ENCODE measurements at regions not wholly inside any gene's neighbourhood (a gene's known extent, or its start where the extent isn't known, plus 50 kb on each side); places are given as distances from the start of the nearest gene placed in this dataset.

DNA sequence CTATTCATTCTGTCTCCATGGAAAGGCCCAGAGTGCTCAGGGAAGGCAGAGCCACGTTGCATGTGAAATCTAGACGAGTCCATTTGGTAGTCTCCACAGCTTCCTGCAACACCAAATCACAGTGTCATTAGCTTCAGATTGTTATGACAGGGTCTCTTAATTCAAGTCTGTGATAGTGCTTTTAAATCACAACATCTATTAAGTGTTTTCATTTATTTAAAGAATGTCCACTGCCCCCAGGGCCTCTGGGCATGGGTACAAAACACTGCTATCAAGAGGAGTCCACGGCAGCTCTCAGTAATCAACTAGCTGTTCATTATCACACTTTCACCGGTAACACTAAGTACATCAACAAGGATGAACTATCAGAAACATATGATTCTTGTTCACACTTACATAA is 455.9 kb upstream of the JARID2 start:
- H3K9me3 ChIP-seq = no peaks in the 10 kb centered on the region
- no peaks in the 10 kb centered on the region for H3K36me3 ChIP-seq (ENCODE audit: control insufficient read depth, insufficient read depth, low read length)
- H3K4me1 Mint-ChIP-seq (ENCODE audit: low read depth, unreplicated experiment) = no peaks in the 10 kb centered on the region
- H3K4me3 Mint-ChIP-seq (ENCODE audit: unreplicated experiment) = no peak overlapping the region
- H3K27ac Mint-ChIP-seq (ENCODE audit: unreplicated experiment) = no peak overlapping the region
- no TSS peak for BruUV-seq (replicated peaks)
- intact Hi-C loops (cut with micrococcal nuclease; ENCODE audit: unreplicated experiment) = no loop called here
- TF ChIP-seq, protein P1, sequence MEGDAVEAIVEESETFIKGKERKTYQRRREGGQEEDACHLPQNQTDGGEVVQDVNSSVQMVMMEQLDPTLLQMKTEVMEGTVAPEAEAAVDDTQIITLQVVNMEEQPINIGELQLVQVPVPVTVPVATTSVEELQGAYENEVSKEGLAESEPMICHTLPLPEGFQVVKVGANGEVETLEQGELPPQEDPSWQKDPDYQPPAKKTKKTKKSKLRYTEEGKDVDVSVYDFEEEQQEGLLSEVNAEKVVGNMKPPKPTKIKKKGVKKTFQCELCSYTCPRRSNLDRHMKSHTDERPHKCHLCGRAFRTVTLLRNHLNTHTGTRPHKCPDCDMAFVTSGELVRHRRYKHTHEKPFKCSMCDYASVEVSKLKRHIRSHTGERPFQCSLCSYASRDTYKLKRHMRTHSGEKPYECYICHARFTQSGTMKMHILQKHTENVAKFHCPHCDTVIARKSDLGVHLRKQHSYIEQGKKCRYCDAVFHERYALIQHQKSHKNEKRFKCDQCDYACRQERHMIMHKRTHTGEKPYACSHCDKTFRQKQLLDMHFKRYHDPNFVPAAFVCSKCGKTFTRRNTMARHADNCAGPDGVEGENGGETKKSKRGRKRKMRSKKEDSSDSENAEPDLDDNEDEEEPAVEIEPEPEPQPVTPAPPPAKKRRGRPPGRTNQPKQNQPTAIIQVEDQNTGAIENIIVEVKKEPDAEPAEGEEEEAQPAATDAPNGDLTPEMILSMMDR (IDR thresholded peaks at IDR 0.05; ENCODE audit: insufficient read depth in 1 of 2, low read depth in 1 of 2, low read length in 1 of 2, severe bottlenecking in 1 of 2, unreplicated experiment in 1 of 2) = no peak
- DNase-seq = no peak
- no peak overlapping the region for H3K4me3 ChIP-seq (ENCODE audit: low read depth, low read length)
- ChIA-PET CTCF (no interaction called here), POLR2A (no interaction called here)
- no peaks in the 10 kb centered on the region for H3K27me3 ChIP-seq (replicated peaks; ENCODE audit: control insufficient read depth, insufficient read depth, low read length)
- H3K4me1 ChIP-seq = no peaks in the 10 kb centered on the region
- H3K36me3 Mint-ChIP-seq (ENCODE audit: insufficient read depth, unreplicated experiment) = no peaks in the 10 kb centered on the region
- no peaks in the 10 kb centered on the region for H3K27me3 Mint-ChIP-seq (ENCODE audit: insufficient read depth, unreplicated experiment)
- H3K9me3 Mint-ChIP-seq (ENCODE audit: unreplicated experiment) = no peaks in the 10 kb centered on the region

DNA sequence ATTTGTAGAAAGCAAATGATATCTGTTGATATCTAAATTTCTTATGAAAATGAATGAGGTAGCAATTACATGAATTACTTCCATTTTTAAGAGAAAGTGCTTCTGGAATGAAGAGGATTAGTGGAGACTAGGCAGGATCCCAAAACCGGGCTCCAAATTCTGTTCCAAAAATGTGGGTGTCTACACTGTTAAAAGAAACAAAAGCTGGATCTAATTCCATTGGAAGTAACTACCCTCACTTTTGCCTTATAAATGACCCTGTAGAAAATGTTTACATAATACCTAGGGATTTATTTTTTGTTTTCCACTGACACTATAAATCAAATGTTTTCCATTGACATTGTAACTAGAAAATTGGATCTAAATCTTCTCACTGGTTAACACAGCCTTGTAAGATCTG is 454.9 kb upstream of the JARID2 start:
- Mint-ChIP-seq H3K4me1 (ENCODE audit: low read depth, unreplicated experiment) (no peaks in the 10 kb centered on the region), H3K27ac (ENCODE audit: unreplicated experiment) (no peak overlapping the region), H3K4me3 (ENCODE audit: unreplicated experiment) (no peak overlapping the region), H3K27me3 (ENCODE audit: insufficient read depth, unreplicated experiment) (no peaks in the 10 kb centered on the region), H3K9me3 (ENCODE audit: unreplicated experiment) (no peaks in the 10 kb centered on the region), H3K36me3 (ENCODE audit: insufficient read depth, unreplicated experiment) (no peaks in the 10 kb centered on the region)
- no peaks in the 10 kb centered on the region for H3K9me3 ChIP-seq
- DNase-seq = no peak
- no peaks in the 10 kb centered on the region for H3K27me3 ChIP-seq (replicated peaks; ENCODE audit: control insufficient read depth, insufficient read depth, low read length)
- POLR2A ChIA-PET = no interaction called here
- TF ChIP-seq, protein P1 (IDR thresholded peaks at IDR 0.05; ENCODE audit: insufficient read depth in 1 of 2, low read depth in 1 of 2, low read length in 1 of 2, severe bottlenecking in 1 of 2, unreplicated experiment in 1 of 2) = no peak
- no peak overlapping the region for H3K4me3 ChIP-seq (ENCODE audit: low read depth, low read length)
- intact Hi-C loops (cut with micrococcal nuclease; ENCODE audit: unreplicated experiment) = no loop called here
- no peaks in the 10 kb centered on the region for H3K36me3 ChIP-seq (ENCODE audit: control insufficient read depth, insufficient read depth, low read length)
- CTCF ChIA-PET = no interaction called here
- BruUV-seq (replicated peaks) = no TSS peak
- H3K4me1 ChIP-seq = no peaks in the 10 kb centered on the region

DNA sequence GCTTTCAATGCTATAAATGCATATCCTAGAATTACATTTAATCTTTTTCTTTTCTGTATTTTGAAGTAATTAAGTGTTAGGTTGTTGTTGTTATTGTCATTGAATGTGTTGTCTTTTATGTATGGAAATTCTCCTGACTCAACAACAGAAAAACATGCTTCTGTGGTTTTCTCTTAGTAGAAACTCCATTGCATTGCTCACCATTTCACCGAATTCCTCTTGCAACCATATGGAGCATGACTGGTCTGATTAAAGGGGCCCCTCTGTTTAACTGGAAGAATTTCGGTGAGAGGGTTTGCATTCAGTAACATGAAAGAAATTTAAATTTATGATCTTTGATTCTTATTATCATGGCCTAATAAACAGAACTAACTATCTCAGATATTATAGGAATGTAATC is 454.3 kb upstream of the JARID2 start:
- H3K4me1 Mint-ChIP-seq (ENCODE audit: low read depth, unreplicated experiment) = no peaks in the 10 kb centered on the region
- POLR2A ChIA-PET = no interaction called here

More for the DNA sequence above, 454.3 kb upstream of the JARID2 start:
- CTCF ChIA-PET = no interaction called here
- Mint-ChIP-seq H3K27me3 (ENCODE audit: insufficient read depth, unreplicated experiment) (no peaks in the 10 kb centered on the region), H3K9me3 (ENCODE audit: unreplicated experiment) (no peaks in the 10 kb centered on the region), H3K4me3 (ENCODE audit: unreplicated experiment) (no peak overlapping the region), H3K27ac (ENCODE audit: unreplicated experiment) (no peak overlapping the region), H3K36me3 (ENCODE audit: insufficient read depth, unreplicated experiment) (no peaks in the 10 kb centered on the region)
- TF ChIP-seq, protein P1 (IDR thresholded peaks at IDR 0.05; ENCODE audit: insufficient read depth in 1 of 2, low read depth in 1 of 2, low read length in 1 of 2, severe bottlenecking in 1 of 2, unreplicated experiment in 1 of 2) = no peak
- DNase-seq = no peak
- H3K4me1 ChIP-seq = no peaks in the 10 kb centered on the region
- no peaks in the 10 kb centered on the region for H3K27me3 ChIP-seq (replicated peaks; ENCODE audit: control insufficient read depth, insufficient read depth, low read length)
- BruUV-seq (replicated peaks) = no TSS peak
- intact Hi-C loops (cut with micrococcal nuclease; ENCODE audit: unreplicated experiment) = no loop called here
- no peak overlapping the region for H3K4me3 ChIP-seq (ENCODE audit: low read depth, low read length)
- H3K9me3 ChIP-seq = no peaks in the 10 kb centered on the region
- H3K36me3 ChIP-seq (ENCODE audit: control insufficient read depth, insufficient read depth, low read length) = no peaks in the 10 kb centered on the region

All from Caco-2 (cell line).